HUES64 (cell line): ENCODE measurements at regions not wholly inside any gene's neighbourhood (a gene's known extent, or its start where the extent isn't known, plus 50 kb on each side); places are given as distances from the start of the nearest gene placed in this dataset.

Experiments
- H3K27ac ChIP-seq: 2 replicates; pipeline ENCODE4 v1.7.0; 2013; ENCODE audit warnings: low read depth, low read length, inconsistent platforms
- H3K27me3 ChIP-seq: 2 replicates; pipeline ENCODE4 v1.6.1; 2013; ENCODE audit warnings: mild to moderate bottlenecking, low read length; ENCODE audit not compliant: insufficient read depth
- H3K36me3 ChIP-seq: 2 replicates; pipeline ENCODE4 v1.6.1; 2013; ENCODE audit warnings: mild to moderate bottlenecking, low read length; ENCODE audit not compliant: insufficient read depth
- H3K4me1 ChIP-seq: 2 replicates; pipeline ENCODE4 v1.6.1; 2013; ENCODE audit warnings: mild to moderate bottlenecking, low read length, moderate library complexity; ENCODE audit not compliant: insufficient read depth
- H3K4me3 ChIP-seq: 2 replicates; pipeline ENCODE4 v1.5.1; 2013; ENCODE audit warnings: mild to moderate bottlenecking, low read length, moderate library complexity
- H3K9ac ChIP-seq: 2 replicates; pipeline ENCODE4 v1.6.1; 2013; ENCODE audit warnings: mild to moderate bottlenecking, low read depth, low read length
- H3K9me3 ChIP-seq: 2 replicates; pipeline ENCODE4 v1.6.1; 2013; ENCODE audit warnings: low read depth, low read length; ENCODE audit not compliant: insufficient read depth
- WGBS: fragments of 150-250, 120-280 bp; methylation state at CpG from one replicate; pipeline ENCODE4 v1.1.7; 2013; ENCODE audit warnings: missing lambda C conversion rate; 5-methylcytosine and 5-hydroxymethylcytosine counted together

DNA sequence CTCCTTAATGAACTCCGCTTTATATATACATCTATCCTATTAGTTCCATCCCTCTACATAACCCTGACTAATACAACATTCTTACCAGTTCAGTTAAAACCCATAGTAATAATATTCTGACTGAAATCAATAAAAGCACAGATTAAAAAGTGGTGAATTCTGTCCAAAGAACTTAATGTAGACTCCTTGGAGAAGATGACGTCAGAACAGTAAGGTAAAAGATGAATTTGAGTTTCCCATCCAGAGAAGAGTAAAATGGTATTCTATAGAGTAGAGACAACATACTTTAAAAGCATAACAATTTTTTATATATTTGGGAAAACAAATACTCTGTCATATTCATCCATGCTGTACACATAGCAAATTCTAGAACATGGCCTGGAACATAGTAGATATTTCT is 418.0 kb upstream of the SYT1 start:
- Histone ChIP-seq H3K4me3 (no peak overlapping the region), H3K9ac (no peak overlapping the region), H3K4me1 (no peaks in the 10 kb centered on the region; the same call in 1 of the 2 replicates), H3K36me3 (no peaks in the 10 kb centered on the region), H3K9me3 (no peaks in the 10 kb centered on the region), H3K27ac (no peak overlapping the region), H3K27me3 (no peaks in the 10 kb centered on the region)
- WGBS = 88% methylated on average over 2 of the region's 2 CpGs

DNA sequence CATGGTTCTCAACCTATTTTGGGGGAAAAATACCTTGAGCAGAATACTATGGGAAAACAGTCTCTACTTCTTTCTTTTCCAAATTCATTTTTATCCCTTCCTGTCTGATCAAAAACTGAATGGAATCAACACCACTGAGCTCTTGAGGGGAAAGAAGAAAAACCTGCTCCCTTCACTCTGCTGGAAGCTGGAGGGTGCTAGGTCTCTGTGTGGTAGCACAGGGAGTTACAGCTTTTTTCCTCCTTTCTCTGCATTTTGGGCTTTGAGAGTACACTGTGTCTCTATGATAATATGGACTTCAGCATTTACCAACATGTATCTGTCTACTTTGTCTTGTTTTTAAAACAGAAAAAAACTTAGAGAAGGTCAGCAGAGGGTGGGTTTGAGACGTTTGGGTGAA is 417.2 kb upstream of the SYT1 start:
- Histone ChIP-seq H3K4me1 (peaks cover 5% of the 10 kb centered on the region), H3K36me3 (no peaks in the 10 kb centered on the region), H3K9ac (no peak overlapping the region), H3K4me3 (no peak overlapping the region), H3K27me3 (no peaks in the 10 kb centered on the region), H3K9me3 (no peaks in the 10 kb centered on the region), H3K27ac (no peak overlapping the region)
- WGBS = 75% methylated on average over 1 of the region's 1 CpG

DNA sequence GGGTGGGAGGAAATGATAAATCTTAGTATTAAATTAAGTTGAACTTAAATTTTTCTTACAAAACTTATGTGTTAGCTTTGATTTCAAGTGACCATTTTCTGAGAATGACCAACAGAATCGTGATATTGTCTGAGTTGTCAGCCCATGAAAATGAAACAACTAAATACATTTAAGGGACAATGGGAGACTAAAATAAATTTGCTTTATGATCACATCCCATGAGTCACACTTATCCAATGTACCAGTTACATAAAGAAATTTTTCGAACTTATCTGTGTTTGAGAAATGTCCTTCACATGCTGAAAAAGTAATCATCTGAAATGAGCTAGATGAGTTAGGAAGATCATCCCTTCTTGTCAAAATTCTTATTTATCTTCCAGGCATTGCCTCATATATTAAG is 415.9 kb upstream of the SYT1 start:
- Histone ChIP-seq H3K27me3 (no peaks in the 10 kb centered on the region), H3K27ac (no peak overlapping the region), H3K9me3 (no peaks in the 10 kb centered on the region), H3K4me3 (no peak overlapping the region), H3K36me3 (no peaks in the 10 kb centered on the region), H3K4me1 (peaks cover 9% of the 10 kb centered on the region), H3K9ac (no peak overlapping the region)
- 100% methylated on average over 1 of the region's 2 CpGs for WGBS

- Histone ChIP-seq H3K4me3 (no peak overlapping the region), H3K36me3 (no peaks in the 10 kb centered on the region), H3K27me3 (no peaks in the 10 kb centered on the region), H3K9ac (no peak overlapping the region), H3K27ac (no peak overlapping the region), H3K9me3 (no peaks in the 10 kb centered on the region), H3K4me1 (peaks cover 25% of the 10 kb centered on the region)
- 86% methylated on average over 1 of the region's 1 CpG for WGBS
These were observed 408.6 kb upstream of the SYT1 start for GRCh38 chr12:78455991-78456390.

DNA sequence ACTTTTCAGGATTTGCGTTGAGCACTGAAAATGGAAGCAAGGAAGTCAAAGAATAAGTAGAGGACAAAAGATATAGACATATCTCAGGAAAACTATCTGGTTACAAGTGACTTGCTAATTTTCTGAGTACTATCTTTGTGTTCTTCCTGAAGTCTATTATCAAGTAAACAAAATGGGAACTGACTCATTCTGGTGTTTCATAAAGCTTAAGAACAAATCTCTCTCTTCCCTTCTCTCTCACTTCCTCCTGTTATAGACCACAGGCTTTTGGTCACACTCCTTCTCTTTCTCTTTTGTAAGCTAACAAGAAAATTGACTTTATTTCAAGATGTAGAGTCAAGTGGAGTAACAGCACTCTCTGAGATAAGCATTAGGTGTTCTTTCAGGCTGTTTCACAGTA is 406.6 kb upstream of the SYT1 start:
- H3K4me3 ChIP-seq = no peak overlapping the region
- WGBS = 88% methylated on average over 1 of the region's 1 CpG
- no peaks in the 10 kb centered on the region for H3K9me3 ChIP-seq
- peaks cover 16% of the 10 kb centered on the region for H3K4me1 ChIP-seq
- no peaks in the 10 kb centered on the region for H3K27me3 ChIP-seq
- no peaks in the 10 kb centered on the region for H3K36me3 ChIP-seq
- no peak overlapping the region for H3K9ac ChIP-seq
- H3K27ac ChIP-seq = no peak overlapping the region

DNA sequence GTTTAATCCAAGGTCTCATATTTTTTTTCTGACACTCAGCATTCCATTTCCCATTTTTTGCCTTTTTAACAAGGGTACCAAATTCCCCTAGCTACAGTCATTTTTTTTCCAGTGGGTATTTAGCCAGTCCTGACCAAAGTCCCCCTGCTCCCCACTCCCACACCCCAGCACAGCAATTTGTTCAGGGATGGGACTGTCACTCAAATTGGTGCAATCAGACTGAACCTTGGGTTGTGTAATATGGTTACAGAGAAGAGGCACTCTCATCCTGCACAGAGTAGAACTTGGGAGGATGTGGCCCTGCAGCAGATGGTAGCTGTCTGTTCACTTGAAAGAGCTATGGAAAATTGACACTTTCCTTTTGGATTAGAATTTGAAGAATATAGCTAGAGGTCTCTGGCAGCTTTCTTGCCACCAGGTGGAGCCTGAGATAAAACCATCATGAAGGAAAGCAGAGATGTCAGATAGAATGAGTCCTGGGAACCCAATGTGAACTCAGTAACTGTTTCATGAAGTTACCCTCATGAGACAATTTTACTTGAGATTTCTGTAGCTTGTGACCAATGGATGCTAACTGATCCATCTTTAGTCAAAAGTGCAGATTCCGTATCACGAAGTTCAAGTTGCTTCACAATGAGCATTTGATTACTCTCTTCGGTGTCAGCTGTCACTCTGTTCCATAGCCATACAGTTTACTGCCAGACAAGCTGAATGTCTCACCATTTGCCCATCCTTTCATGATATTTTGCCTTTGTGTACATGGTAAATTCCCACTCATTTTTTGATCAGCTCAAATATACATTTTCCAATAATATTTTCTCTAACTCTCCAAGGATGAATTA is 394.0 kb upstream of the SYT1 start:
- no peak overlapping the region for H3K27ac ChIP-seq
- no peak overlapping the region for H3K9ac ChIP-seq
- no peak overlapping the region for H3K4me3 ChIP-seq
- 91% methylated on average over 3 of the region's 3 CpGs for WGBS
- no peaks in the 10 kb centered on the region for H3K36me3 ChIP-seq
- no peaks in the 10 kb centered on the region for H3K27me3 ChIP-seq
- no peaks in the 10 kb centered on the region for H3K4me1 ChIP-seq
- no peaks in the 10 kb centered on the region for H3K9me3 ChIP-seq

GRCh38 chr12:78473136-78473535 is 391.4 kb upstream of the SYT1 start:
- no peaks in the 10 kb centered on the region for H3K9me3 ChIP-seq
- H3K9ac ChIP-seq = no peak overlapping the region
- H3K36me3 ChIP-seq = no peaks in the 10 kb centered on the region
- H3K4me1 ChIP-seq = no peaks in the 10 kb centered on the region
- 95% methylated on average over 2 of the region's 2 CpGs for WGBS
- no peaks in the 10 kb centered on the region for H3K27me3 ChIP-seq
- H3K4me3 ChIP-seq = no peak overlapping the region
- H3K27ac ChIP-seq = no peak overlapping the region

GRCh38 chr12:78473561-78473960 is 391.0 kb upstream of the SYT1 start:
- no peaks in the 10 kb centered on the region for H3K4me1 ChIP-seq
- WGBS = 96% methylated on average over 4 of the region's 4 CpGs
- H3K4me3 ChIP-seq = no peak overlapping the region
- no peak overlapping the region for H3K27ac ChIP-seq
- H3K36me3 ChIP-seq = no peaks in the 10 kb centered on the region
- no peaks in the 10 kb centered on the region for H3K9me3 ChIP-seq
- no peak overlapping the region for H3K9ac ChIP-seq
- H3K27me3 ChIP-seq = no peaks in the 10 kb centered on the region

DNA sequence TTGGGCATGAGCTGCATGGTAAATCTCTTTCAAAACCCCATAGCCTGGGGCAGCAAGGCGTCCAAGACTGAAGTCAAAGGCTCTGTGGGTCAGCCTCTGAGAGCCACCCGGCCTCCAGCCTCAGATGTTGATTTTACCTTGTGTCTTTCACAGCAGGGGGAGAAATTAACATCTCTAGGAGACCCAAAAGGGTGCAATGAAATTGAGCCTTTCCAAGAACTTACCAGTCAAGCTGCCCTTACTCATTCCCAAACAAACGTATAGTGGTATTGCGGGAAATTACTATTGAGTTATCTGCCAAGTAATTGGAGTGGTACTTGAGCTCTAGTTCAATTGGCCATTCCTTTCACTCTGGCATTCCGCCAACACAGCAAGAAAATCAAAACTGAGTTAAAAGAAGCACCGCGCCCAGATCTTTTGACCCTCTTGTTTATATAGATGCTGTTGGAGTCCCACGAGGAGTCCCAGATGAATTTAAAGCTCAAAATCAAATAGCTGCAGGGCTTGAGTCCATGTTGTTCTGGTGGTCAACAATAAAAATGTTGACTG is 380.7 kb upstream of the SYT1 start:
- H3K4me1 ChIP-seq = no peaks in the 10 kb centered on the region
- no peak overlapping the region for H3K4me3 ChIP-seq
- no peaks in the 10 kb centered on the region for H3K27me3 ChIP-seq
- H3K36me3 ChIP-seq = no peaks in the 10 kb centered on the region
- H3K9ac ChIP-seq = no peak overlapping the region
- no peak overlapping the region for H3K27ac ChIP-seq
- no peaks in the 10 kb centered on the region for H3K9me3 ChIP-seq
- WGBS = 89% methylated on average over 8 of the region's 8 CpGs

- no peaks in the 10 kb centered on the region for H3K9me3 ChIP-seq
- no peak overlapping the region for H3K27ac ChIP-seq
- H3K36me3 ChIP-seq = no peaks in the 10 kb centered on the region
- WGBS = 67% methylated on average over 1 of the region's 1 CpG
- no peaks in the 10 kb centered on the region for H3K27me3 ChIP-seq
- H3K4me1 ChIP-seq = no peaks in the 10 kb centered on the region
- no peak overlapping the region for H3K4me3 ChIP-seq
- no peak overlapping the region for H3K9ac ChIP-seq
These were observed 374.6 kb upstream of the SYT1 start for GRCh38 chr12:78489990-78490389.

DNA sequence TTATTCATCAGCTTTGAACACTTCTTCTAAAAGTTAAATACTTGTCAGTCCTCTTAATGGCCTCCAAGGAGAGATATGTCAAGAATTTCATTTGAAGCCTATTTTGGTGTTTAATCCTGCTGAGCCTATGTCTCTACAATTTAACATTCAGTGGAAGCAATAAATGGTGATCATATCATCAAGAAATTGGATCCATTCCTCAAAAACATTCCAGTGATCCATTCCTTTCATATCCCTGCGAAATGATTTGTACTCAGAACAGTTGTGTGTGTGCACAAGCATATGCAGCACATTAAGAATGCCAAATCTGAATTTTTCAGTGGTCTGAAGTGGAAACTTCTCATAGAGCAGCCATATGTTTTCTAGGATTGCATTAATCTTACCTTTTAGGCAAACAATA is 373.7 kb upstream of the SYT1 start:
- H3K27me3 ChIP-seq = no peaks in the 10 kb centered on the region
- no peaks in the 10 kb centered on the region for H3K9me3 ChIP-seq
- 78% methylated on average over 1 of the region's 1 CpG for WGBS
- no peak overlapping the region for H3K9ac ChIP-seq
- no peak overlapping the region for H3K4me3 ChIP-seq
- no peaks in the 10 kb centered on the region for H3K4me1 ChIP-seq
- H3K27ac ChIP-seq = no peak overlapping the region
- no peaks in the 10 kb centered on the region for H3K36me3 ChIP-seq
